Stimulated activated CD4-positive, alpha-beta T cell treated with anti-CD3 and anti-CD28 coated beads, Interleukin-2, amount 100 ng/mL, for 24 hours (primary cell): ENCODE measurements at regions not wholly inside any gene's neighbourhood (a gene's known extent, or its start where the extent isn't known, plus 50 kb on each side); places are given as distances from the start of the nearest gene placed in this dataset.
"Not testable (repeated sequence)": the region's sequence is repeated elsewhere in the genome, so short reads cannot be mapped to it uniquely, and the experiment has no call there.

Experiments used
- DNase-seq, 2 donors: peaks; one replicate each; pipeline ENCODE4 v3.0.0-alpha.2; 2020

- DNase-seq: no peak
Observed at GRCh38 chr7:21330462-21331178, 97.3 kb upstream of the SP4 start.

GRCh38 chr7:21334906-21335305, 93.0 kb upstream of the SP4 start:
- no peak for DNase-seq

- no peak for DNase-seq
Observed at GRCh38 chr7:21336743-21337142, 91.1 kb upstream of the SP4 start.

- DNase-seq: peak; percentile 53 to 65
Observed at GRCh38 chr7:21338728-21339164, 89.1 kb upstream of the SP4 start.

DNA sequence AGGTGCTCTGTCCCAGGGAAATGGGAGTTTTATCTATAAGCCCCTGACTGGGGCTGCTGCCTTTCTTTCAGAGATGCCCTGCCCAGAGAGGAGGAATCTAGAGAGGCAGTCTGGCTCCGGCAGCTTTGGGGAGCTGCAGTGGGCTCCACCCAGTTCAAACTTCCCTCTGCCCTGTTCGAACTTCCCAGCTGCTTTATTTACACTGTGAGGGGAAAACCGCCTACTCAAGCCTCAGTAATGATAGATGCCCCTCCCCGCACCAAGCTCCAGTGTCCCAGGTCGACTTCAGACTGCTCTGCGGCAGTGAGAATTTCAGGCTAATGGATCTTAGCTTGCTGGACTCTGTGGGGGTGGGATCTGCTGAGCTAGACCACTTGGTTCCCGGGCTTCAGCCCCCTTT, 83.0 kb upstream of the SP4 start:
- not testable (repeated sequence) for DNase-seq

DNA sequence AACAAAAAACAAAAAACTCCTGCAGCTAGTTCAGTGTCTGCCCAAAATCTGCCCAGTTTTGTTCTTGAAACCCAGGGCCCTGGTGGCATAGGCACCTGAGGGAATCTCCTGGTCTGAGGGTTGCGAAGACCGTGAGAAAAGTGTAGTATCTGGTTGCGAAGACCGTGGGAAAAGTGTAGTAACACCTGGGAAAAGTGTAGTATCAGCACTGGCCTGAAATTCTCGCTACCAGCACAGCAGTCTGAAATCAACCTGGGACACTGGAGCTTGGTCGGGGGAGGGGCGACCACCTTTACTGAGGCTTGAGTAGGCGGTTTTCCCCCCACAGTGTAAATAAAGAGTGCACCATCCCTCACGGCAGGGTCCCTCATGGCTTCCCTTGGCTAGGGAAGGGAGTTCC, 82.5 kb upstream of the SP4 start:
- DNase-seq: no peak

DNA sequence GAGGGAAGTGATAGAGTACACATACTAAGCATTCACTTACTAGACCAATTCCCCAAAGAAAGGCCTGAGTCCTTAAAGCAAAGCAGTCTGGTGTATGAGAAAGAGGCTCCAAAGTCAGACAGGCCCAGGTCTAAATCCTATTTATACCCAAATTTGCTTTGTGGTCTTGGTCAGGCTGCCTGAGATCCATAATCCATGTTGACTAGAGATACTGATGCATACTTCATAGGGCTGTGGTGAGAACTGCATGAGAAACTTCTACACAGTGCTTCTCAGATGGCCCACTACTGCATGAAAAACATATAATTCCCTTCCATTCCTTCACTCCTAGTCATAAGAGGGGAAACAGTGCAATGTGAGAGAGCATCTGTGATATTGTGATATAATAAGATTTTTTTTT, 81.6 kb upstream of the SP4 start:
- no peak for DNase-seq

DNA sequence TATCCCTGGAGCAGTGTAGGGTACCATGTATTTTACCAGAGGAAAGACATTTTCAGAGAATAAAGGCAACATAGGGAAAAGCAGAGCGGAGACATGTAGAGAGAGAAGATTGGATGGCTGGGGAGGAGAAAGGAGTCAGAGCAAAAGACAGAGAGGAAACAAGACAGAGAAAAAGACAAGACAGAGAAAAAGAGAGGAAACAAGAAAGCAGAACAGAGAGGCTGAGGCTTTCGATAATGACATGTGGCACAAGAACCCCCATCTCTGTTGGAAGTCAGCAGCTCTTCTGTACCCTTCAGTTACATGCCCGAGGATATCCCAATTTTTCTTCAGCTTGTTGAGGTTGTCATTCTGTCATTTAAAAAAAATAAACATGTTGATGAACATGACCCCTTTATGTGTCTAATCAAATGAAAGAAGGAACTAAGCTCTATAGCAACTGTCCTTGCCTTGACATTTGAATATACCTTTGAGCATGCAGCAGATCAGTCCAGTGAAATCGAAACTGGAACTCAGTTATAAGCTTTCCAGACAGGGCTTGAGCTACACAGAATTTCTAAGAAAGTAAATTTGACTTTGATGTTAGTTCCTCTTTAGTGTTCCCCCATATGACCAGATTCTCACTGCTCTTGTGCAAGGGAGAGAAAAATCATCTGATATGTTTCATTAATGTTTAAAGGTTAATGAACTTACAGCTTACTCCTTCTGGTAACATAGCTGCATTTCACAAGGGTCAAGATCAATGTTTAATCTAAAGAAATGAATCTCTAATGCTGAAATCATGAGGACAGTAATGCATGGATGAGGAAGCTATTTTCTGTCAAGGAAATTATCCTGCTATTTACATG, 75.1 kb upstream of the SP4 start:
- DNase-seq: no peak

GRCh38 chr7:21353388-21353780, 74.5 kb upstream of the SP4 start:
- no peak for DNase-seq

DNA sequence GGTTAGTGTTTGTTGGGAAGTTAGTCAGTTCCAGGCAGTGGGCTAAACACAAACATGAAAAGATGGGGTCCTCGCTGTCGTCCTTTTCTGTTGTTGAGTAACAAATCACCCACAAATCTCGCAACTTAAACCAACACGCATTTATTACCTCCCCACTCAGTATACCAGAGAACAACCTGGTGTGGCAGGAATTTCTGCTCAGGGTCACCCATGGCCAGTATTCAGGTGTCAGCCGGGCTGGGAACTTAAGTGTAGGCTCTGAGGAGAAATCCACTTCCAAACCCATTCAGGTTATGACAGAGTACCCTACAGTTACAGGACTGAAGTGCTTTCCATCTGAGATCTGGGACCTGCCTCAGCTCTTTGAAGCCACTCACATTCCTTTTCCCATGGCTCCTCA, 73.6 kb upstream of the SP4 start:
- DNase-seq: no peak

DNA sequence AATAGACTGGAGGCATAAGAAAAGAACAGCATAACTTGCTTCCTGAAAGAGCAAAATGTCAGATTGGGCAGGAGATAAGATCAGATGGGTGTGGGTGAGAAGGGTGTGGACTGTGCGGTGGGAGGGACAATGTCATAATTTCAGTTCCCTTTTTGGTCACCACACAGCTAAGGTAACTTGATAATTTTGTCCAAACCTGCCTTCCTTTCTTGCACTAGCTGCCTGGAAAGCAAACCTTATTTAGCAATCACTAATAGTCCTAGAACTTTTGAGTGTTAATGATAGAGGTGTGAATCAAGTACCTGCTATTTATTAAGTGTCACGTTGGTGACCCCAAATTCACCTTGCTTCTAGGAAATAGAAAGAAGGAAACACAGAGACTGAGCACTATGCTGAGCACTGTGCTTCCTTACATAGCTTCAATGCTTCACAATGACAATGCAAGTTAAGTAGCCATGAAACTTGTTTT, 72.4 kb upstream of the SP4 start:
- peak; percentile 44 to 60 for DNase-seq

GRCh38 chr7:21356616-21357015, 71.3 kb upstream of the SP4 start:
- no peak for DNase-seq

GRCh38 chr7:21357151-21358097, 70.5 kb upstream of the SP4 start:
- no peak for DNase-seq

DNA sequence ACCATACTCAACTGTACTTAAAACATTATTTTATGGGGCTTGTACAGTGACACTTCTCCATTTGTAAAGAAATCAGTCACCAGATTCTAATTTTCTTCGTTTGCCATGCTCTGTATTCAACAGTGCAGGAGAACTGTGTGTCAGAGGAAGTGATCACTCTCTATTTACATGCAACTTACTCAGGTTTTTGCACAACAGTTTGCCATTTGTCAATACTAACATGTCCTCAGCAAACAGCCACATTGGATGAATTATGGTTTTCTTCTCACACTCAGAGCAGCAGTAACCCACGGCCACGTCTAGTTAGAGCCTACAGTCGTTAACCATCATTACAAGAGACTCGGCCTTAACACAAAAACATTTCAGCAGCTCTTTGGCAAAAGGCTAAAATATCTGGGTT, 69.2 kb upstream of the SP4 start:
- no peak for DNase-seq

GRCh38 chr7:21359163-21359562, 68.7 kb upstream of the SP4 start:
- DNase-seq: no peak

GRCh38 chr7:21361413-21362125, 66.3 kb upstream of the SP4 start:
- DNase-seq: no peak

DNA sequence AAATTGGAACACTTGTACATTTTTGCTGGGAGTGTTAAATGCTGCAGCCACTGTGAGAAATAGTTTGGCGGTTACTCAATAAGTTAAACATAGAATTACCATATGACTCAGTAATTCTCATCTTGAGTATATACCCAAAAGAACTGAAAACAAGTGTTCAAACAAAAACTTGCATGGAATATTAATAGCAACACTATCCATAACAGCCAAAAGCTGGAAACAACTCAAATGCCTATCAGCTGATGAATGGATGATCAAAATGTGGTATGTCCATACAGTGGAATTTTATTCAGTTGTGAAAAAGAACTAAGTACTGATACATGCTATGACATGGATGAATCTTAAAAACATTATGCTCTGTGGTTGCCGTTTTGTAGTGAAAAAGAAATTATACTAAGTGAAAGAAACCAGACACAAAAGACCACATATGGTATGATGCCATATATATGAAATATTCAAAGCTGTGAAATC, 63.0 kb upstream of the SP4 start:
- DNase-seq: no peak

DNA sequence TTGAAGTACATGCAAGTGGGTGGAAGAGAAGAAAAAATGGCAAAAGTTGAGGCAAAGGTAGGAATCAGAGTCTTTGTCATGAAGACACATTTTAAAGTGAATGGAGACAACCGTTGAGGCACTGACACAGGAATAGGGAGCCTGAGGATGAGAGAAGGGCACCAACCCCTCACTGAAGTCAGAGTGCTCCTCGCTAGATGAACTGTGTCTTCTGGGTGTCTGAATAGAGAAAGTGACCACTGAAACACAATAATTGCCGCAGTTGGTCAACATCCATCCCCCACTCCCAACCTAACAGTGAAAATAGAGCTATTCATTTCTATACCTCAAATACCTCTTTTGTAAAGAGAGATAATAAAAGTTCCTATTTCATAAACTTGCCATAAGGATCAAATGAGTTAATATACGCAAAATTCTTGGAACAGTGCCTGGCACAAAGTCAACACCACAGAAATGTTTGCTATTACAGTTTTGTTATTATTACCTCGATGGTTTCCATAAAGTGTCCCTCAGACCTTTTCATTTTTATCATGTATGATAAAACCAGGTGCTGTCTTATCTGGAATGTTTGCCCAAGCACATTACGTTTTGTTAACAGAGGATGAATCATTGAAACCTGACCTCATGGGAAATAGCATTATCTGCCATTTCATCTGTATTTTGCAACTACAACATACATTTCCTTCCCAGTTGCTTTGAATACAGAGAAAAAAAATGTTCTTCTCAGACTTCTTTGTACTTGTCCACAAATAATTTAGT, 61.8 kb upstream of the SP4 start:
- no peak for DNase-seq

- DNase-seq: no peak
Observed at GRCh38 chr7:21367081-21367480, 60.8 kb upstream of the SP4 start.

- no peak for DNase-seq
Observed at GRCh38 chr7:21367537-21367936, 60.3 kb upstream of the SP4 start.

- no peak for DNase-seq
Observed at GRCh38 chr7:21368317-21368716, 59.6 kb upstream of the SP4 start.
